ENCODE measurements at regions not wholly inside any gene's neighbourhood (a gene's known extent, or its start where the extent isn't known, plus 50 kb on each side); places are given as distances from the start of the nearest gene placed in this dataset.

DNA sequence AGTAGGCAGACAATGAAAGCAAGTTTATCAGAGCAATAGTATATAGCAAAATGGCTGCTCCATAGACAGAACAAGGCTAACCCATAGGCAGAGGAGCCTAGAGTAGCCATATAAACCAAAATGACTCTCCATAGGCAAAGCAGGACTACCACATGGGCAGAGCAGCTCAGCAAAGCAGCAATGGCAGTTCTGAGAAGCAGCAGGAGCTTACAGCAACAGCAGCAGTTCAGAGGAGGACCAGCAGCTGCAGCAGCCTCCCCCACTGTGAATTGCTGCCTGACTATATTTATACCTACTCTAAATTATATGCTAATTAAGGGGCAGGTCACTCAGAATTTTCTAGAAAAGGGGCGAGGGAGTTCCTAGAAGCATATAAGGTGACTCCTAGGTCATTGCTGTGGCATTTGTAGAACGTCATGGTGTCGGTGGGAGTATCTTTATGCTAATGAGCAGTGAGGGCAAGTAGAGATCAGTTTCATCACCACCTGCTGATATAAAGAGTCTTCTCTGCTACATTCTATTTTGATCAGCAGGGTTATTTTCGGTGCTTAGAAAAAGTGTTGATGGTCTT is 1115.5 kb downstream of the DTWD2 start:
- H3K4me3 ChIP-seq: no peak overlapping the region
- TF ChIP-seq, protein P1, sequence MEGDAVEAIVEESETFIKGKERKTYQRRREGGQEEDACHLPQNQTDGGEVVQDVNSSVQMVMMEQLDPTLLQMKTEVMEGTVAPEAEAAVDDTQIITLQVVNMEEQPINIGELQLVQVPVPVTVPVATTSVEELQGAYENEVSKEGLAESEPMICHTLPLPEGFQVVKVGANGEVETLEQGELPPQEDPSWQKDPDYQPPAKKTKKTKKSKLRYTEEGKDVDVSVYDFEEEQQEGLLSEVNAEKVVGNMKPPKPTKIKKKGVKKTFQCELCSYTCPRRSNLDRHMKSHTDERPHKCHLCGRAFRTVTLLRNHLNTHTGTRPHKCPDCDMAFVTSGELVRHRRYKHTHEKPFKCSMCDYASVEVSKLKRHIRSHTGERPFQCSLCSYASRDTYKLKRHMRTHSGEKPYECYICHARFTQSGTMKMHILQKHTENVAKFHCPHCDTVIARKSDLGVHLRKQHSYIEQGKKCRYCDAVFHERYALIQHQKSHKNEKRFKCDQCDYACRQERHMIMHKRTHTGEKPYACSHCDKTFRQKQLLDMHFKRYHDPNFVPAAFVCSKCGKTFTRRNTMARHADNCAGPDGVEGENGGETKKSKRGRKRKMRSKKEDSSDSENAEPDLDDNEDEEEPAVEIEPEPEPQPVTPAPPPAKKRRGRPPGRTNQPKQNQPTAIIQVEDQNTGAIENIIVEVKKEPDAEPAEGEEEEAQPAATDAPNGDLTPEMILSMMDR (IDR thresholded peaks at IDR 0.05): no peak
- H3K9me3 ChIP-seq: no peaks in the 10 kb centered on the region
- DNase-seq (ENCODE audit: low spot score): no peak
- no peak for ATAC-seq (ENCODE audit: insufficient number of reproducible peaks, low FRiP score, low read depth)
- H3K36me3 ChIP-seq: no peaks in the 10 kb centered on the region
- H3K27ac ChIP-seq: no peak overlapping the region
- no peaks in the 10 kb centered on the region for H3K27me3 ChIP-seq (replicated peaks; ENCODE audit: insufficient read depth)
- H3K4me1 ChIP-seq (ENCODE audit: control insufficient read depth in 1 of 2, low read depth in 2 of 2): no peaks in the 10 kb centered on the region

DNA sequence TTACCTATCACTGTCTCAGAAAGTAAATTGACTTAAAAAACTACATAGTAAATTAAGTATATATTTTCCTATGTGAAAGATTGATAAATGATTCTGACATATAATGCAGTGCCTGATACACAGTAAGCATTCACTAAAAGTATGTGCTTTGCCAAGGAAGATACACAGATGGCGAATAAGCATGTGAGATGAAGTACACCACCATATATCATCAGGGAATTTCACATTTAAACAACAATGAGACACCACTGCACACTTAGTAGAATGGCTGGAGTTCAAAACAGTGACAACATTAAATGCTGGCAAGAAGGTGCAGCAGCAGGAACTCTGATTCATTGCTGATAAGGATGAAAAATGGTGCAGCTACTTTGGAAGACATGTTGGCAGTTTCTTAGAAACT is 1118.8 kb downstream of the DTWD2 start:
- DNase-seq (ENCODE audit: low spot score): no peak
- Histone ChIP-seq H3K4me1 (ENCODE audit: control insufficient read depth in 1 of 2, low read depth in 2 of 2) (no peaks in the 10 kb centered on the region), H3K27ac (no peak overlapping the region), H3K36me3 (no peaks in the 10 kb centered on the region), H3K4me3 (no peak overlapping the region), H3K9me3 (no peaks in the 10 kb centered on the region), H3K27me3 (replicated peaks; ENCODE audit: insufficient read depth) (no peaks in the 10 kb centered on the region)
- no peak for ATAC-seq (ENCODE audit: insufficient number of reproducible peaks, low FRiP score, low read depth)
- TF ChIP-seq, protein P1 (IDR thresholded peaks at IDR 0.05): no peak

DNA sequence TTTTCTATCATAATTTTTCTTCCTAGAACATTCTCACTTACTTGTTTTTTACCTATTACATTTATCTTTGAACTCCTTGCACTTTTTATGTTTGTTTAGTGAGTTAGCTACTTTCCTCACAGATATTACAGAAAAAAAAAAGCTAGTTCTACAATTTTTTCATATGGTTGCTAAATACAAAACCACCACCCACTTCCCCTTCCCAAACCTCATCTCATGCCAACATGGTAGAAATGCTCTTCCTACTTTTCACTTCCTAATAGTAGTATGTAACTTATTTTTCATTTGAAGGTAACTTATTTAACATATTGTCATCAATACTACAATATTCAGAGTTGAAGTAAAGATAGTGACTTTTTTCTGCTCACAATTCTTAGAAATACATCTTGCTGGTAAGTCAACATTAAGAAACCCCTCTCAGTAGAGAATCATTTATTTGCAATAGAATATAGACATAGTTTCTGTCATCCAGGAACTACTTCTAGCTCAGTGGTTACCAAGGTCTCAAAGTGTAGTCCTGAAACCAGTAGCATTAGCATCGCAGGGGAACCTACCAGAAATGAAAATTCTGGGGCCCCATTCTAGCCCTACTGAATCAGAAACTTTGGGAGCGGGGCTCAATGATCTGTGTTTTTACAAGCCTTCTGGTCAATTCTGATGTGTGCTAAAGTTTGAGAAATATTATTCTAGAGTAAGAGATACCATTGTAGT is 1124.6 kb downstream of the DTWD2 start:
- Histone ChIP-seq H3K4me3 (no peak overlapping the region), H3K4me1 (ENCODE audit: control insufficient read depth in 1 of 2, low read depth in 2 of 2) (no peaks in the 10 kb centered on the region), H3K9me3 (no peaks in the 10 kb centered on the region), H3K27me3 (replicated peaks; ENCODE audit: insufficient read depth) (no peaks in the 10 kb centered on the region), H3K36me3 (no peaks in the 10 kb centered on the region), H3K27ac (no peak overlapping the region)
- DNase-seq (ENCODE audit: low spot score) (no peak), ATAC-seq (ENCODE audit: insufficient number of reproducible peaks, low FRiP score, low read depth) (no peak)
- TF ChIP-seq, protein P1 (IDR thresholded peaks at IDR 0.05): no peak

DNA sequence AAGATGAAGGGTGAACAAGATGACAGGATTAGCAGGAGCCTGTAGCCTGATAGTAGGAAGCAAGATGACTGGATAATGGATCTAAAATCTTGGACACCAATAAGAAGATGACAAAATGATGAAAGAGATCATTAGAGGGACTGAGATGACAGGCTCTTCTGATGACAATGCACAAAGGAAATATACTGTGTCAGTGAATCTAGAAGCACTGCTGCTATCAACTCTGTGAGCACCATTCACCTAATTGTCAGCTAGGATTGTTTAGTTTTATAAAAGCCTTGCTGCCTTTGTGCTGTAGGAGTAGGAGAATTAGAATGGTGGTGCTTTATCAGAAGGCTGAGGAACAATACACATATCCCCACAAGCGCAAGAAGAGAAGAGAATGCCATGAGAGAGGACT is 1127.8 kb downstream of the DTWD2 start:
- no peak overlapping the region for H3K4me3 ChIP-seq
- H3K9me3 ChIP-seq: no peaks in the 10 kb centered on the region
- no peaks in the 10 kb centered on the region for H3K27me3 ChIP-seq (replicated peaks; ENCODE audit: insufficient read depth)
- no peak overlapping the region for H3K27ac ChIP-seq
- ATAC-seq (ENCODE audit: insufficient number of reproducible peaks, low FRiP score, low read depth) (no peak), DNase-seq (ENCODE audit: low spot score) (no peak)
- no peaks in the 10 kb centered on the region for H3K4me1 ChIP-seq (ENCODE audit: control insufficient read depth in 1 of 2, low read depth in 2 of 2)
- TF ChIP-seq, protein P1 (IDR thresholded peaks at IDR 0.05): no peak
- H3K36me3 ChIP-seq: no peaks in the 10 kb centered on the region

DNA sequence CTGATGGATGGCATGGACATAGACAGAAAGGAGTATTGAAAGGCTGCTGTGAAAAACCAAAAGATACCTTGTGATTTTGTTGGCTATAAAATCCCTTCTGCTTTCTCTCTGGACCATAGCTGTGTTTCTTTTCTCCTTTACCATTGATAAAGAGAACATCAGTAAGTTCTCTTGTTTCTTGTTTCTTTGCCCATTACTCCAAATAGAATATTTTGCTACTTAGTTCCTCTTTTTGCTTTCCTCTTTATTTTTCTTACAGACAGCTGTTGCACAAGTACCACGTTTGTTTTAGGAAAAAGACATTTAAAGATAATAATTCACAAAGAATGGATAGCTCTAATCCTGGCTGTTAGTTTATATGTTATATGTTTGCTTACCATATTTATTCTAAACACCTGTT is 1129.2 kb downstream of the DTWD2 start:
- no peak overlapping the region for H3K27ac ChIP-seq
- no peaks in the 10 kb centered on the region for H3K9me3 ChIP-seq
- H3K4me1 ChIP-seq (ENCODE audit: control insufficient read depth in 1 of 2, low read depth in 2 of 2): no peaks in the 10 kb centered on the region
- no peaks in the 10 kb centered on the region for H3K27me3 ChIP-seq (replicated peaks; ENCODE audit: insufficient read depth)
- TF ChIP-seq, protein P1 (IDR thresholded peaks at IDR 0.05): no peak
- DNase-seq (ENCODE audit: low spot score) (no peak), ATAC-seq (ENCODE audit: insufficient number of reproducible peaks, low FRiP score, low read depth) (no peak)
- no peak overlapping the region for H3K4me3 ChIP-seq
- no peaks in the 10 kb centered on the region for H3K36me3 ChIP-seq

All from thoracic aorta (tissue), 2 donors.